ENCODE measurements at regions not wholly inside any gene's neighbourhood (a gene's known extent, or its start where the extent isn't known, plus 50 kb on each side); places are given as distances from the start of the nearest gene placed in this dataset.
"Not testable (repeated sequence)": the region's sequence is repeated elsewhere in the genome, so short reads cannot be mapped to it uniquely, and the experiment has no call there.

DNA sequence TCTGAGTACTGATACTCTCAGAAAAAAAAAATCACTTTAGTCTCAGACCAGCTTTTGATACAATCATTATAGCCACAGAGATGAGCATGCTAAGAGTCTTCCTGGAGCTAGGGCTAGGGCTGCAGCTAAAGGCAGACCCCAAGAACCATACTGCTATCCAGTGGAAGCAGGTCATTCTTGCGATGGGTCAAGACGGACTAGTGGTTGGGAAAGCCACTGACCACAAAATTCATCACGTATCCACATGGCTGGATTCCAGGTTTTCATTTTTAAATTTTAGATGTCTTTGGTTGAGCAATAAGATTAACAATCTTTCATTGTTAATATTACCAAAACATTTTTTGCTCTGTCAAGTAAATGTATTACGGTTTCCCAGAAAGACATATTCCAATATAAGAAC, 598.1 kb downstream of the DNAH5 start:
- DNase-seq (ENCODE audit: low spot score) = no peak

GRCh38 chr5:13339093-13339492, 605.4 kb downstream of the DNAH5 start:
- no peak for DNase-seq (ENCODE audit: low spot score)

GRCh38 chr5:13335026-13335425, 609.5 kb downstream of the DNAH5 start:
- not testable (repeated sequence) for DNase-seq (ENCODE audit: low spot score)

DNA sequence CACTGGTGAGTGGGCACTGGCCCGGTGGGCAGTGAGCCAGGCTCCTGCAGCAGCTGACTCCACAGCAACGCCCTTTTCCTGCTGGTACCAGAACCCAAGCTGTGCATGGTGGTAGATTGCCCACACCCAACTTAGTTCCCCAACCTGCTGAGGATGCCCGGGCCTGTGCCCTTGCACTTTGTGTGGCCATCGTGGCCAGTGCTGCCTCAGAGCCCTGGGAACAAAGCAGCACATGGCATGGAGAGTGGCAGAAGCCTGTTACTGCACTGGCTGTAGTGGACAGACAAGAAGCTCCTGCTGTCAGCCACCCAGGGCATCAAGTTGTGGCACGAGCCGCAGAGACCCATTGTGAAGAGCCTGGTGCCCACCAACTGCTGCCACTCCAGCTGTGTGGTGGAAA, 612.9 kb downstream of the DNAH5 start:
- DNase-seq (ENCODE audit: low spot score) = no peak

DNA sequence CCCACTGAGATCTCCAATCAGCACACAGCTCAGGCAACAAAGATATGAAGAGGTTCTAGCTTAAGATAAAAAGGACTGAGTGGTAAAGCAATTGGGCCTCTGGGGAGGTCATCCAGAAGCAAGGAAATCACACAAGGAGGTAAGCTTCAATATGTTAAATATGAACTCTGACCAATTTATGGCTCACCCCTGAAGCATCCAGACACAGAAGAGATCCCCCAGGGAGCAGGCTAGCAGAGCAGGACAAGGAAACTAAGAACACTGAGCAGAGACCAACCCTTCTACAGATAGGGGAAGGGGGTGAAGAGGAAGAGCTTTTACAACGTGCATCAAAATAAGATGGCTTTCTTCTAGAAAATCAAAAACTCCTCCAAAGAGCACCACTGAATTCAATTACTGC, 616.2 kb downstream of the DNAH5 start:
- no peak for DNase-seq (ENCODE audit: low spot score)

- no peak for DNase-seq (ENCODE audit: low spot score)
Observed at GRCh38 chr5:13325765-13326164, 618.7 kb downstream of the DNAH5 start.

DNA sequence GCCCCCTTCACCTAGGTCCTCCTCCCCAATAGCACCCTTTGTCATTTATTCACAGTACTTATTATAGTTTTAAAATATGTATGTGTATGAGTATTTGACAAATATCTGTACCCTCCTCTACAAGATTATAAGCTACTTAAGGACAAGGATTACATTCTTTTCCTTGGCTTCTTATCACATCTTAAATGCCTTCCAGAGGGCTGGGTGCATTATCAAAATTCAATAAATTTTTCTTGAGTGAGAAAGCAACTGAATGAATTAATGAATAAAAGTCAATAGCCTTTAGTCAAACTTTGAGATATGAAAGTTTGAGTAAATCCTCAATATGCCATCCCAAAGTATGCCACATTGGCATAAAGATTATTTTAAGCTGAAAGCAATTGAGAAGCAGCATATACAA, 621.7 kb downstream of the DNAH5 start:
- DNase-seq (ENCODE audit: low spot score) = no peak

- no peak for DNase-seq (ENCODE audit: low spot score)
Observed at GRCh38 chr5:13317654-13318053, 626.8 kb downstream of the DNAH5 start.

- no peak for DNase-seq (ENCODE audit: low spot score)
Observed at GRCh38 chr5:13316176-13316575, 628.3 kb downstream of the DNAH5 start.

GRCh38 chr5:13307480-13307879, 637.0 kb downstream of the DNAH5 start:
- DNase-seq (ENCODE audit: low spot score) = no peak

GRCh38 chr5:13303445-13303844, 641.0 kb downstream of the DNAH5 start:
- no peak for DNase-seq (ENCODE audit: low spot score)

DNA sequence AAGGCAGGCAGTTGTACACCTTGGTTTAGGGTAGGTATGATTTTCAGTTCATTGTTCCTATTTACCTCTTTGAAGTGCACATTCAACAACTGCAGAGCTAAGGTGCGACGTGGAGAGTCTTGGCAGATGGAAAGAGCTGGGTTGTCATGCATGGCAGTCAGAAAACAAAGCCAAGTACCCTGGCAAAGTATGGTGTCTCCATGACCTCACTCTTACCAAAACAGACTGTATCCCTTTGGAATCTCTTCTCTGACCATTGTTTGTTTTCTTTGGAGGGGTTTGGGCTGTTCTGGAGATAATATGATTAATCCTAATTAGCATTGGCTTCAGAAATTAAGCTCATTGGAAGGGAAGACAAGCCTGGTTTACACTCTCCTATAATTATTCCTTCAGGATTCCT, 665.7 kb downstream of the DNAH5 start:
- no peak for DNase-seq (ENCODE audit: low spot score)

GRCh38 chr5:13278148-13278547, 666.3 kb downstream of the DNAH5 start:
- DNase-seq (ENCODE audit: low spot score) = no peak

GRCh38 chr5:13276156-13276555, 668.3 kb downstream of the DNAH5 start:
- no peak for DNase-seq (ENCODE audit: low spot score)

DNA sequence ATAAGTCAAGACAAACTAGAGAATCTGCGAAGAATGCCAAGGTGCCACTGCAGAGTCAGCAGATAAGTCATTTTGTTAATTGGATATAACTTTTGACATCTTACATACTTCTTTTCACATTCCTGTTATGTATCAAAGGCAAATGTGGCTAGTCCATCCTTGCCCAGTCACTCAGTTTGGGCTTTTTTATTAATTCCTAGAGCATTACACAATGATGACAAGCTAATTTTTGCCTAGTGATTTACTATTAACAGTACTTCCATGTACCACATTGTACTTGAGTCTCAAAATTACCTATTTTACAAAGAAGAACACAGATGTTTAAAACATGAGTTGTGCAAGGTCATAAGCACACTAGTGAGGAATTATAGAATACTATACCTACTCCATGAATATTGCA, 680.8 kb downstream of the DNAH5 start:
- DNase-seq (ENCODE audit: low spot score) = no peak

GRCh38 chr5:13253111-13253510, 691.4 kb downstream of the DNAH5 start:
- DNase-seq (ENCODE audit: low spot score) = no peak

DNA sequence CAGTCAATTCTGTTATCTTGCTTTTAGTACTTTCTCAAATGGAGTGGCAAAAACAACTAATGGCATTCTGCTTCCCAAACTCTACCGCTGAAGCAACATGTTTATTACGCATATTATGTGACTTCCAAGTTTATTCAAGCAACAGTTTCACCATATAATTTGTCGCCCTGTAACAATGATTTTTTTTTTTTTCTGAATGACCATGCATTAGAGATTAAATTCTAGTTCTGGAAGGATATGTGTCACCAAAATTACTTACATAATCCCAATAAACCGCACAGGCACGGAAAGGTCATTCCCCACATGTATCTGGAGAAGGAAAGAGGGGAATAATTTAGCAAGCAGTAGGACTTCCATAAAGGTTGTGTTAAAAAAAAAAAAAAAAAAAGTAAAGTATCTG, 691.8 kb downstream of the DNAH5 start:
- DNase-seq (ENCODE audit: low spot score) = no peak

DNA sequence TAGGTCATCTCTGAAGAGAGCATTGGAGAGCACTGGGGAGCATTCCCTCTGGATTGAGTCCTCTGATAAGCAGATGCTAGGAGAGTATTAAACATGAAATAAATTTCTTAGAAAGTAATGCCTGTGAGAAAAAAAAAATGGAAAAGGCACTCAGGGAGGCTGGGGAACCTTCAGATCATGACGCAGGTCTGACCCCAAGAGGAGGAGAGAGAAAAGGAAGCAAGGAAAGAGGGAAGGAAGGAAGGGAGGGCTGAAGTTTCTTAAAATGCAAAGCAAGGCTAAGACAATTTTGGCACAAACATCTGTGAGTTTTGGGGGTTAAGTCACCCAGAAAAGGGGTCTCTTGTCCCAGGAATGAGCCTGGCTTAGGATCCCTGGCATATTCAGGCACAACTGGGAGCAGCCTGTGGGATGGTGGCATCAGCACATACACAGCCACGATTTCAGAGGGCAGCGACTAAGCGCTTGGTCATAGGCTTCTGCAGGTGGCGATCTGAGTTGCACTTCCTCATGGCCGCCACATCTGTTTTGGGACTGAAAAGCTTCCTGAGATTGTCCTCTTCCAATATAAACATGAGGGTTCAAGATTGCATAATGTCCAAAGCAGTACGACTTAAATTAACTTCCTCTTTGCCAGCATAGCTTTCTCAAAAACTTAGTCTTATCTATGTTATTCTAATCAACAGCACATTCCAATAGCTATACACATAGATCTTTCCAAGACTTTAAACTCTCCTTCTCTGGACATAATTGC, 692.7 kb downstream of the DNAH5 start:
- peak; percentile 52 for DNase-seq (ENCODE audit: low spot score)

- DNase-seq (ENCODE audit: low spot score) = no peak
Observed at GRCh38 chr5:13250464-13251291, 693.8 kb downstream of the DNAH5 start.

DNA sequence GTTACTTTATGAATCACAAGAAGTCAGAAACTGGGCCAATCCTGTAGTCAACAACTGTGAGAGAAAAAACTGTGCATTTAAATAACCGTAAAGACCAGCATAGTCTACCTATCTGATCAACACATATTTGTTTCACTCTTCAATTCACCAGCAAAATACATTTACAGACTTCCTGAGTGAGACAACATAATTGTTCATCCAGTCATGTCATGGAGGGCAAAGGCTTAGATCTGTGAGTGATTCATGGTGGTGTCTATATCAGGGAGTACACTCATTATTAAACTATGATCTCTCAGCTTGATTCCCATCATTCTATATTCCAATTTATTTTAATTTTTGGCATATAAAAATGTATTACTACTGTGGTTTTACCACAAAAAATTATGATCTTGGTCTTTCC, 694.6 kb downstream of the DNAH5 start:
- no peak for DNase-seq (ENCODE audit: low spot score)

GRCh38 chr5:13248253-13248652, 696.2 kb downstream of the DNAH5 start:
- no peak for DNase-seq (ENCODE audit: low spot score)

- no peak for DNase-seq (ENCODE audit: low spot score)
Observed at GRCh38 chr5:13246053-13246452, 698.4 kb downstream of the DNAH5 start.

- DNase-seq (ENCODE audit: low spot score) = no peak
Observed at GRCh38 chr5:13244151-13244550, 700.3 kb downstream of the DNAH5 start.

- DNase-seq (ENCODE audit: low spot score) = no peak
Observed at GRCh38 chr5:13227513-13227912, 717.0 kb downstream of the DNAH5 start.
